ENCODE measurements at regions not wholly inside any gene's neighbourhood (a gene's known extent, or its start where the extent isn't known, plus 50 kb on each side); places are given as distances from the start of the nearest gene placed in this dataset.

DNA sequence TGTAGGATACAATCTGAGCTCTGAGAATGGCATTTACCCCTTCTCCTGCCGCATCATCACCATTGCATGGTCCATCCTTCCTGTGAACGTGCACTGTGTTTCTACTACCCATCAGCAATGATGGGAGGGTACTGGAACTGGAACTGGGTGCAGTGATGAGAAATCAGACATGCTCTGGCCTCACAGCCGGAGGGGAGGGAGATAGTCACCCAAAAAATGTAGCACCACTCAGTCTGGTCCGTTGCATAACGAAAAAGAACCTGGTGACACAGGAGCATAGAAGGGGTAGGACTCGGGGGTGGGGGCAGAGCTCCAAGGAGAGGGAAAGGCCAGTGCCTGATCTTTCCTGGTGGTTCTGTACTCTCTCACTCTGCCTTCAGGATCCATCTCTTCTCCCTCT lies 205.0 kb downstream of the RPLP1 start:
- H3K4me3 ChIP-seq (ENCODE audit: low read depth, low read length), result no peak overlapping the region
- TF ChIP-seq, protein P1, sequence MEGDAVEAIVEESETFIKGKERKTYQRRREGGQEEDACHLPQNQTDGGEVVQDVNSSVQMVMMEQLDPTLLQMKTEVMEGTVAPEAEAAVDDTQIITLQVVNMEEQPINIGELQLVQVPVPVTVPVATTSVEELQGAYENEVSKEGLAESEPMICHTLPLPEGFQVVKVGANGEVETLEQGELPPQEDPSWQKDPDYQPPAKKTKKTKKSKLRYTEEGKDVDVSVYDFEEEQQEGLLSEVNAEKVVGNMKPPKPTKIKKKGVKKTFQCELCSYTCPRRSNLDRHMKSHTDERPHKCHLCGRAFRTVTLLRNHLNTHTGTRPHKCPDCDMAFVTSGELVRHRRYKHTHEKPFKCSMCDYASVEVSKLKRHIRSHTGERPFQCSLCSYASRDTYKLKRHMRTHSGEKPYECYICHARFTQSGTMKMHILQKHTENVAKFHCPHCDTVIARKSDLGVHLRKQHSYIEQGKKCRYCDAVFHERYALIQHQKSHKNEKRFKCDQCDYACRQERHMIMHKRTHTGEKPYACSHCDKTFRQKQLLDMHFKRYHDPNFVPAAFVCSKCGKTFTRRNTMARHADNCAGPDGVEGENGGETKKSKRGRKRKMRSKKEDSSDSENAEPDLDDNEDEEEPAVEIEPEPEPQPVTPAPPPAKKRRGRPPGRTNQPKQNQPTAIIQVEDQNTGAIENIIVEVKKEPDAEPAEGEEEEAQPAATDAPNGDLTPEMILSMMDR (IDR thresholded peaks at IDR 0.05; ENCODE audit: low read depth, low read length), result no peak

DNA sequence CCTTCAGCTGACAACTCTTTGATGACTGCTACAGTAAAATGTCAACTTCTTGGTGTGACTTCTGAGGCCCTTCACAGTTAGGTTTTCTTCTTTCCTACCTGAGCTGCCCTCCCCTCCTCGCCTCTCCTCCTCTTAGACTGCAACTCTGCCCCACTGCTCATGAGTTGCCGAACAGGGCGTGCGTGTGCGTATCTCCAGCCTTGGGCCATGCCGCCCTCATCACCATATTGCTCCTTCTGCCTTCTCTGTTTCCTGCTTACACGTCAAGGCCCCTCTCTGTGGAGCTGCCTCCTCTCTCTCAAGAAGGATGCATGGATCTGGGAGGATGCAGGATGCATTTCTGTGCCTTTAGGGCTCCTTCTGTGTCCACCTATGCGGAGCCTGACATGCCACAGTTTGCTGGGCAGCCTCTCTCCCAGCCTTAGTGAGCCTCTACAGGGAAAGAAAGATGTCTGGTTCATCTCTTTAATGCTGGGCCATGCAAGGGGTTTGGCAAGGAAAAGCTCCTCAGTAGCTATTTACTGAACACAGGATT lies 205.9 kb downstream of the RPLP1 start:
- TF ChIP-seq, protein P1 (IDR thresholded peaks at IDR 0.05; ENCODE audit: low read depth, low read length), result no peak
- no peak overlapping the region for H3K4me3 ChIP-seq (ENCODE audit: low read depth, low read length)

DNA sequence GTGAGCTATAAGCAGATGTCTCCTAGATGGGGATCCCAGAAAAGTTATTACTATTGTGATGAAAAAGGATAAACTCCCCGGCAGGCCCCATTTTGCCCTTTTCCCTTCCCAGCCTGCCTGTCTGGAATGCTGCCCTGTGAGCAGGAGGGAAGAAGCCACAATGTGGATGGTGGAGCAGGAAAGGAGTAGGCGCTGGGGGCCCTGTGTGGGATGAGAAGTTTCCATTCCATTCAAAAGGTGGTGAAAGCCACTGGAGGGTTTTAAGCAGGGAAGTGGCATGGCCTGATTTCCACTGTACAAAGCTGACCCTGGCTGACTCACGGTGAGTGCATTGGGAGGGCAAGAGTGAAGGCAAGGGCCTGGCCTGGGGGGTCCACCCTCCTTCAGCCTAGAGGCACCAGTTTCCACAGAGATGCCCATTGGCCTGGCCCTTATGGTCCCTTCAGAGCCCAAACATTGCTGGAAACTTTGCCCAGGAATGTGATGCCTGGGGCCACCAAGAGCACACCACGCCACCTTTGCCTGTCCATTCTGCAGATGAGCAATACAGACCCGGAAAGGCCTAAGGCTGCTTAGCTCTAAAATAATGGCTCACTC lies 206.9 kb downstream of the RPLP1 start:
- TF ChIP-seq, protein P1 (IDR thresholded peaks at IDR 0.05; ENCODE audit: low read depth, low read length), result no peak
- H3K4me3 ChIP-seq (ENCODE audit: low read depth, low read length), result no peak overlapping the region

DNA sequence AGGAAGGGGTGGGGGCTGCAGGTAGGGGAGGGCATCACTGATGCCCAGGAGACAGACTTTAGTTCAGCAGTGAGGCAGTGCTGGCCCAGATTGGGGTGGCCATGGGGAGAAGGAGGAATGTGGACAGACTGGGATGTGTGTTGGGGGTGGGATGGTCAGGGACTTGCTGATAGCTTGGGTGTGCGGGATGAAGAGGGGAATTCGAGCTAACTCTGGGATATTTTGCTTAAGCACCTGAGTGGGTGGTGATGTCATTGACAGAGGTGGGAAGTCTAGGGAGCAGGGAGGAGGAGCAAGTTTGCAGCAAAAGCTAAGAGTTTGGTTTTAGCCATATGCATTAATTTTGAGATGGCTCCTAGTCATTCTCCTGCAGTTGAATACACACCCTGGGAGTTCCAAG lies 207.5 kb downstream of the RPLP1 start:
- H3K4me3 ChIP-seq (ENCODE audit: low read depth, low read length), result no peak overlapping the region
- TF ChIP-seq, protein P1 (IDR thresholded peaks at IDR 0.05; ENCODE audit: low read depth, low read length), result no peak

DNA sequence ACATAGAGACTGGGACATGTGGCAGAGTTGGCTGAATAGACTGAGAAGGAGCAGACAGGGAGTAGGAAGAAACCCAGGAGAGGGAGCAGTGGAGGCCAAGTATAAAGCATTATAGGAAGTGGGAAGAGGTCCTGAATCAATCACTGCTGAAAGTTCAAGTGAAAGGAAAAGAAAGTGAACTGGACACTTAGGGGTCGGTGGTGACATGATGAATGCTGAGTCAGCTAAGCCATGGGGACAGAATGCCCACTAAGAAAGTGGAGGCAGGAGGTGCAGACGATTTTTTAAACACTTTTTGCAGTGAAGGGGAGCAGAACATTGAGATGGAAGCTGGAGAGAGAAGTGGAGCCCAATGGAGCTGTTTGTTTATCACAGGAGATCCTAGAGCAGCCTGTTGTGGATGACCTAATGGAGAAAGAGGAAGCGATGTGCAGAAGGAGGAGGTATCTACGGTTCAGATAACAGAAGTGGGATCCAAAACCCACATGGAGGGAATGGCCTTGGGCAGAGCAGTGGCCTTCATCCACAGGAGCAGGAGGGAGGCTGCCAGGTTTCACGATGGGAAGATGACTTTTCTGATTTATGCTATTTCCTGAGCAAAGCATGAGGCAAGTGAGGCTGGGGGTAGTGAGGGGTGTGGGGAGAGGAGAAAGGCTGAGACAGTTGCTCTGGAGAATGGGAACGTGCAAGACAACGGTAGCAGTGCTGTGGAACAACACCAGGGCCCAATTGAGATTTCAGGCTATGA lies 208.2 kb downstream of the RPLP1 start:
- TF ChIP-seq, protein P1 (IDR thresholded peaks at IDR 0.05; ENCODE audit: low read depth, low read length), result no peak
- H3K4me3 ChIP-seq (ENCODE audit: low read depth, low read length), result no peak overlapping the region

DNA sequence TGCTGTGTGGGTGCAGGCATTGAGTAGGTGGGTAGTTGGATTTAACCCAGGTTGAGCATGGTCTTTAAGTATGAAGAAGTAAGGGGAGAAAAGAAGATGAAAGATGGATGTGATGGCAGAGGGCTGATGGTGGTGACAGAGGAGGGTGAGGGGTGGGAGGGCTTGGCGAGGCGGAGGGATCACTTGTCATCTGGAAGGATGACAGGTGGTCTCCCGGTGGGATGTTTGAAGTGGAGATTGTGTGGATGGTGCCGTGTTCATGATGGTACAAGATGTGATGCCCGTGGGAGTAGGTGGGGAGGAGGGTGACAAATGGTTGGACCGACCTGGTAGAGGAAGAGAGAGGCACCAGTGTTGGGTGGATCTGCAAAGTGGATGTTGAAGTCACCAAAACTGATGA lies 208.8 kb downstream of the RPLP1 start:
- no peak overlapping the region for H3K4me3 ChIP-seq (ENCODE audit: low read depth, low read length)
- TF ChIP-seq, protein P1 (IDR thresholded peaks at IDR 0.05; ENCODE audit: low read depth, low read length), result no peak
